PC-9 (cell line): ENCODE measurements at regions not wholly inside any gene's neighbourhood (a gene's known extent, or its start where the extent isn't known, plus 50 kb on each side); places are given as distances from the start of the nearest gene placed in this dataset.

Source experiments
- BruUV-seq: library from RNA; stranded (reverse); fragments of 400-500 nt; replicated peaks from 2 replicates; lab custom pipeline; 2021; lab: Mats Ljungman, UMichigan
- CTCF ChIA-PET: fragments of 300-600 bp; sonication (Branson Sonifier 250); formaldehyde crosslinking; loops from one replicate; lab custom pipeline; 2022; ENCODE audit warnings: antibody characterized with exemption; lab: Charles Lee
- POLR2A ChIA-PET: fragments of 300-600 bp; sonication (Branson Sonifier 250); formaldehyde crosslinking; loops from one replicate; lab custom pipeline; 2022; ENCODE audit warnings: antibody characterized with exemption; ENCODE audit not compliant: unreplicated experiment; lab: Charles Lee
- DNase-seq, 2 experiments: peaks; one replicate each; pipeline versions ENCODE4 v3.0.0 to v3.0.0-alpha.2; 2015 to 2022; ENCODE audit warnings: mixed read lengths in 1 of 2
- H2AFZ ChIP-seq: fragments of 200-600 bp; sonication (generic); 2 replicates; pipeline ENCODE4 v1.8.1; 2017; ENCODE audit warnings: antibody characterized with exemption
- H3F3A ChIP-seq: fragments of 200-600 bp; sonication (generic); 2 replicates; pipeline ENCODE4 v1.8.1; 2017; ENCODE audit warnings: antibody characterized with exemption, mild to moderate bottlenecking, low read depth; ENCODE audit not compliant: insufficient read depth
- H3K27ac ChIP-seq: fragments of 200-600 bp; sonication (generic); 2 replicates; pipeline ENCODE4 v1.6.1; 2016; ENCODE audit warnings: mixed run types
- H3K27me3 ChIP-seq: fragments of 200-600 bp; sonication (generic); 2 replicates; pipeline ENCODE4 v1.6.1; 2016; ENCODE audit warnings: low read depth, mixed run types; ENCODE audit not compliant: insufficient read depth
- H3K36me3 ChIP-seq: fragments of 200-600 bp; sonication (generic); 2 replicates; pipeline ENCODE4 v1.6.1; 2016; ENCODE audit warnings: low read depth, mixed run types
- H3K4me1 ChIP-seq: fragments of 200-600 bp; sonication (generic); replicated peaks from 2 replicates; pipeline ENCODE4 v1.6.1; 2016; ENCODE audit warnings: mixed run types; ENCODE audit not compliant: insufficient read depth
- H3K4me2 ChIP-seq: fragments of 200-600 bp; sonication (generic); 2 replicates; pipeline ENCODE4 v1.6.1; 2017; ENCODE audit warnings: mixed run types
- H3K4me3 ChIP-seq: fragments of 200-600 bp; sonication (generic); 2 replicates; pipeline ENCODE4 v1.6.1; 2016; ENCODE audit warnings: mixed run types
- H3K79me2 ChIP-seq: fragments of 200-600 bp; sonication (generic); 2 replicates; pipeline ENCODE4 v1.6.1; 2017; ENCODE audit warnings: low read depth, mixed run types
- H3K9me2 ChIP-seq: fragments of 200-600 bp; sonication (generic); 2 replicates; pipeline ENCODE4 v1.8.1; 2017; ENCODE audit warnings: mild to moderate bottlenecking; ENCODE audit not compliant: insufficient read depth
- H3K9me3 ChIP-seq: fragments of 200-600 bp; sonication (generic); 2 replicates; pipeline ENCODE4 v1.8.1; 2016; ENCODE audit warnings: low read depth; ENCODE audit not compliant: insufficient read depth
- H4K20me1 ChIP-seq: fragments of 200-600 bp; sonication (generic); 2 replicates; pipeline ENCODE4 v1.8.1; 2017; ENCODE audit not compliant: insufficient read depth
- CTCF ChIP-seq: fragments of 200-600 bp; sonication (generic); conservative IDR thresholded peaks from 2 replicates; pipeline ENCODE4 v1.6.1; 2017; ENCODE audit warnings: mixed run types, antibody characterized with exemption, mild to moderate bottlenecking, moderate library complexity
- EZH2 ChIP-seq: fragments of 200-600 bp; sonication (generic); IDR thresholded peaks from 2 replicates; pipeline ENCODE4 v1.8.0; 2017; ENCODE audit warnings: antibody characterized with exemption, low read depth
- intact Hi-C: fragments of 100-400 bp; cut with micrococcal nuclease; formaldehyde crosslinking; loops from one replicate; pipeline ENCODE4 v1.10.0; 2022; ENCODE audit not compliant: unreplicated experiment

GRCh38 chr7:41199136-41199535 lies 503.8 kb downstream of the INHBA start:
- Histone ChIP-seq H4K20me1 (no peaks in the 10 kb centered on the region), H3K9me3 (no peaks in the 10 kb centered on the region; the same call in 1 of the 2 replicates), H2AFZ (no peak overlapping the region), H3K9me2 (no peaks in the 10 kb centered on the region), H3K27ac (no peak overlapping the region), H3K36me3 (no peaks in the 10 kb centered on the region), H3F3A (no peaks in the 10 kb centered on the region; the same call in 1 of the 2 replicates), H3K4me1 (no peaks in the 10 kb centered on the region), H3K27me3 (no peaks in the 10 kb centered on the region), H3K79me2 (no peaks in the 10 kb centered on the region), H3K4me3 (no peak overlapping the region), H3K4me2 (no peak overlapping the region)
- BruUV-seq: no TSS peak
- ChIA-PET POLR2A (no interaction called here), CTCF (no interaction called here)
- no peak for DNase-seq
- TF ChIP-seq CTCF (no peak), EZH2 (no peak)
- intact Hi-C loops: no loop called here

GRCh38 chr7:41198502-41198901 lies 504.4 kb downstream of the INHBA start:
- no peaks in the 10 kb centered on the region for H3K27me3 ChIP-seq
- ChIA-PET POLR2A (no interaction called here), CTCF (no interaction called here)
- no peaks in the 10 kb centered on the region for H3K9me2 ChIP-seq
- no peak overlapping the region for H3K27ac ChIP-seq
- no peak overlapping the region for H3K4me2 ChIP-seq
- BruUV-seq: no TSS peak
- no peaks in the 10 kb centered on the region for H4K20me1 ChIP-seq
- no peaks in the 10 kb centered on the region; the same call in 1 of the 2 replicates for H3K9me3 ChIP-seq
- no peaks in the 10 kb centered on the region for H3K36me3 ChIP-seq
- H3K79me2 ChIP-seq: no peaks in the 10 kb centered on the region
- no peaks in the 10 kb centered on the region for H3K4me1 ChIP-seq
- no peaks in the 10 kb centered on the region for H3F3A ChIP-seq
- no peak overlapping the region for H2AFZ ChIP-seq
- intact Hi-C loops: no loop called here
- TF ChIP-seq EZH2 (no peak), CTCF (no peak)
- no peak for DNase-seq
- no peak overlapping the region for H3K4me3 ChIP-seq

GRCh38 chr7:41197769-41198168 lies 505.1 kb downstream of the INHBA start:
- no peaks in the 10 kb centered on the region for H4K20me1 ChIP-seq
- BruUV-seq: no TSS peak
- no peaks in the 10 kb centered on the region for H3F3A ChIP-seq
- H3K36me3 ChIP-seq: no peaks in the 10 kb centered on the region
- TF ChIP-seq CTCF (no peak), EZH2 (no peak)
- H2AFZ ChIP-seq: no peak overlapping the region
- H3K4me3 ChIP-seq: no peak overlapping the region
- H3K9me2 ChIP-seq: no peaks in the 10 kb centered on the region
- H3K27me3 ChIP-seq: no peaks in the 10 kb centered on the region
- H3K4me2 ChIP-seq: no peak overlapping the region
- H3K79me2 ChIP-seq: no peaks in the 10 kb centered on the region
- ChIA-PET CTCF (no interaction called here), POLR2A (no interaction called here)
- H3K9me3 ChIP-seq: no peaks in the 10 kb centered on the region; the same call in 1 of the 2 replicates
- H3K27ac ChIP-seq: no peak overlapping the region
- no peak for DNase-seq
- intact Hi-C loops: no loop called here
- no peaks in the 10 kb centered on the region for H3K4me1 ChIP-seq
